Astrocyte (in vitro differentiated cells and primary cell): ENCODE measurements at regions not wholly inside any gene's neighbourhood (a gene's known extent, or its start where the extent isn't known, plus 50 kb on each side); places are given as distances from the start of the nearest gene placed in this dataset.

Experiments used
- CTCF ChIP-seq: IDR thresholded peaks from 2 replicates; pipeline ENCODE4 v1.5.1; 2011; ENCODE audit warnings: low read depth, mild to moderate bottlenecking, inconsistent platforms, low read length, moderate library complexity; ENCODE audit not compliant: insufficient read depth
- EZH2 ChIP-seq: IDR thresholded peaks from 2 replicates; pipeline ENCODE4 v1.6.1; 2012; ENCODE audit warnings: mild to moderate bottlenecking, low read length, inconsistent platforms; ENCODE audit not compliant: insufficient read depth

- TF ChIP-seq EZH2 (no peak), CTCF (no peak)
Observed at GRCh38 chr2:144201868-144202468, 318.0 kb downstream of the ZEB2 start.
